ENCODE measurements at regions not wholly inside any gene's neighbourhood (a gene's known extent, or its start where the extent isn't known, plus 50 kb on each side); places are given as distances from the start of the nearest gene placed in this dataset.

- in situ Hi-C loops (cut with MboI; ENCODE audit: low sequenced_read_pairs), result no loop called here
- Histone ChIP-seq H2AK5ac (ENCODE audit: low read depth, low read length) (no peak overlapping the region), H2BK120ac (ENCODE audit: low read depth, low read length) (no peak overlapping the region), H4K91ac (ENCODE audit: insufficient read depth, low read depth, low read length) (no peak overlapping the region), H3K4me2 (ENCODE audit: low read depth, low read length) (no peak overlapping the region), H3K4ac (ENCODE audit: low read depth, low read length) (no peak overlapping the region), H3K9me1 (ENCODE audit: insufficient read depth, low read length) (no peaks in the 10 kb centered on the region), H3K56ac (ENCODE audit: extremely low read depth, insufficient read depth, low read length) (no peak overlapping the region), H3K9ac (ENCODE audit: low read depth, low read length) (no peak overlapping the region), H3K36me3 (ENCODE audit: control insufficient read depth, insufficient read depth, low read length) (no peaks in the 10 kb centered on the region), H3K79me1 (ENCODE audit: low read depth in 1 of 2, low read length in 2 of 2) (no peaks in the 10 kb centered on the region), H4K8ac (ENCODE audit: low read depth in 2 of 2, low read length in 2 of 2) (no peak overlapping the region), H3K23ac (ENCODE audit: low read depth, low read length) (no peak overlapping the region), H4K20me1 (ENCODE audit: insufficient read depth, low read length) (no peaks in the 10 kb centered on the region), H2AK9ac (replicated peaks; ENCODE audit: low read depth, low read length, poor library complexity) (no peak overlapping the region), H3K27ac (ENCODE audit: insufficient read depth, low read length) (no peak overlapping the region), H2BK20ac (ENCODE audit: low read depth, low read length) (no peak overlapping the region), H3K18ac (ENCODE audit: low read depth, low read length) (no peak overlapping the region), H2BK5ac (ENCODE audit: low read depth, low read length, poor library complexity, severe bottlenecking) (no peak overlapping the region), H3K27me3 (ENCODE audit: control insufficient read depth, insufficient read depth, low read length) (peaks cover 6% of the 10 kb centered on the region), H3K9me3 (ENCODE audit: control insufficient read depth, insufficient read depth, low read length) (no peaks in the 10 kb centered on the region), H2AFZ (replicated peaks; ENCODE audit: low read length, poor library complexity) (no peak overlapping the region), H4K5ac (ENCODE audit: low read depth, low read length) (no peak overlapping the region), H3K4me3 (ENCODE audit: insufficient read depth, low read depth, low read length) (no peak overlapping the region), H3K14ac (replicated peaks; ENCODE audit: low read depth, low read length) (no peak overlapping the region), H3K4me1 (ENCODE audit: control insufficient read depth, insufficient read depth, low read length) (no peaks in the 10 kb centered on the region), H2BK15ac (ENCODE audit: low read depth, low read length) (no peak overlapping the region)
- dilution Hi-C loops (cut with HindIII; ENCODE audit: low sequenced_read_pairs, unreplicated experiment), result no loop called here
- no TSS peak for BruUV-seq (replicated peaks)
- POLR2A ChIA-PET (ENCODE audit: unreplicated experiment), result no interaction called here
- intact Hi-C loops (cut with micrococcal nuclease), result no loop called here
- no CpG with 5 or more reads among the region's 2 CpGs for WGBS, 2 experiments (ENCODE audit: extremely low coverage in 2 of 2, insufficient read length in 1 of 2)
- ATAC-seq (ENCODE audit: low read depth) (no peak), DNase-seq (no peak)
- CTCF ChIA-PET, result no interaction called here
- TF ChIP-seq CHD1 (IDR thresholded peaks at IDR 0.05; ENCODE audit: low read depth, low read length) (no peak), CEBPB (IDR thresholded peaks at IDR 0.05; ENCODE audit: low read depth, low read length) (no peak), RFX5 (IDR thresholded peaks at IDR 0.05; ENCODE audit: low read depth, low read length) (no peak), RCOR1 (IDR thresholded peaks at IDR 0.05; ENCODE audit: insufficient replicate concordance, low read length) (no peak), ELK1 (IDR thresholded peaks at IDR 0.05; ENCODE audit: borderline replicate concordance, low read depth, low read length) (no peak), MAFK (IDR thresholded peaks at IDR 0.05; ENCODE audit: low read depth, low read length) (no peak), MAZ (IDR thresholded peaks at IDR 0.05; ENCODE audit: borderline replicate concordance, low read depth, low read length) (no peak), POLR2A (IDR thresholded peaks at IDR 0.05; ENCODE audit: low read depth, low read length) (no peak), FOS (IDR thresholded peaks at IDR 0.05; ENCODE audit: low read depth, low read length) (no peak), SMC3 (IDR thresholded peaks at IDR 0.05; ENCODE audit: low read depth, low read length) (no peak), RAD21 (IDR thresholded peaks at IDR 0.05; ENCODE audit: low read length) (no peak), BHLHE40 (IDR thresholded peaks at IDR 0.05; ENCODE audit: low read depth, low read length) (no peak), NFE2L2 (IDR thresholded peaks at IDR 0.05; ENCODE audit: low read depth, low read length) (no peak)
- TF ChIP-seq, protein P1, sequence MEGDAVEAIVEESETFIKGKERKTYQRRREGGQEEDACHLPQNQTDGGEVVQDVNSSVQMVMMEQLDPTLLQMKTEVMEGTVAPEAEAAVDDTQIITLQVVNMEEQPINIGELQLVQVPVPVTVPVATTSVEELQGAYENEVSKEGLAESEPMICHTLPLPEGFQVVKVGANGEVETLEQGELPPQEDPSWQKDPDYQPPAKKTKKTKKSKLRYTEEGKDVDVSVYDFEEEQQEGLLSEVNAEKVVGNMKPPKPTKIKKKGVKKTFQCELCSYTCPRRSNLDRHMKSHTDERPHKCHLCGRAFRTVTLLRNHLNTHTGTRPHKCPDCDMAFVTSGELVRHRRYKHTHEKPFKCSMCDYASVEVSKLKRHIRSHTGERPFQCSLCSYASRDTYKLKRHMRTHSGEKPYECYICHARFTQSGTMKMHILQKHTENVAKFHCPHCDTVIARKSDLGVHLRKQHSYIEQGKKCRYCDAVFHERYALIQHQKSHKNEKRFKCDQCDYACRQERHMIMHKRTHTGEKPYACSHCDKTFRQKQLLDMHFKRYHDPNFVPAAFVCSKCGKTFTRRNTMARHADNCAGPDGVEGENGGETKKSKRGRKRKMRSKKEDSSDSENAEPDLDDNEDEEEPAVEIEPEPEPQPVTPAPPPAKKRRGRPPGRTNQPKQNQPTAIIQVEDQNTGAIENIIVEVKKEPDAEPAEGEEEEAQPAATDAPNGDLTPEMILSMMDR (conservative IDR thresholded peaks at IDR 0.05; ENCODE audit: low read depth, low read length), result no peak
- TF ChIP-seq, protein P2, sequence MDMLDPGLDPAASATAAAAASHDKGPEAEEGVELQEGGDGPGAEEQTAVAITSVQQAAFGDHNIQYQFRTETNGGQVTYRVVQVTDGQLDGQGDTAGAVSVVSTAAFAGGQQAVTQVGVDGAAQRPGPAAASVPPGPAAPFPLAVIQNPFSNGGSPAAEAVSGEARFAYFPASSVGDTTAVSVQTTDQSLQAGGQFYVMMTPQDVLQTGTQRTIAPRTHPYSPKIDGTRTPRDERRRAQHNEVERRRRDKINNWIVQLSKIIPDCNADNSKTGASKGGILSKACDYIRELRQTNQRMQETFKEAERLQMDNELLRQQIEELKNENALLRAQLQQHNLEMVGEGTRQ (IDR thresholded peaks at IDR 0.05; ENCODE audit: low read depth, low read length), result no peak
These were observed 593.2 kb downstream of the ZNF674 start for GRCh38 chrX:45952030-45952429.

Data from IMR-90 (cell line).